Keratinocyte (primary cell): ENCODE measurements at regions not wholly inside any gene's neighbourhood (a gene's known extent, or its start where the extent isn't known, plus 50 kb on each side); places are given as distances from the start of the nearest gene placed in this dataset.
A peak's percentile ranks its signal among the peaks of the same experiment; 100 is the strongest.

Experiments
- DNase-seq: peaks from one replicate; pipeline ENCODE4 v3.0.0-alpha.2; 2011; ENCODE audit warnings: low read depth, missing footprints, low spot score
- FAIRE-seq: peaks from 2 replicates; lab custom pipeline; 2011; peaks lifted over from hg19 to GRCh38; lab: Jason Lieb, UNC
- H2AFZ ChIP-seq: 2 replicates; pipeline ENCODE4 v1.6.0; 2012; ENCODE audit warnings: low read length, control low read depth, inconsistent platforms; ENCODE audit not compliant: control insufficient read depth
- H3K27ac ChIP-seq: 2 replicates; pipeline ENCODE4 v1.5.1; 2011; ENCODE audit warnings: low read length; ENCODE audit not compliant: control insufficient read depth, insufficient read depth
- H3K27me3 ChIP-seq: 3 replicates; pipeline ENCODE4 v1.6.0; 2011; ENCODE audit warnings: low read length; ENCODE audit not compliant: control insufficient read depth, insufficient read depth; ENCODE audit errors: extremely low read depth
- H3K36me3 ChIP-seq, 2 experiments: 2 replicates in 1 of 2; 3 replicates in 1 of 2; pipeline ENCODE4 v1.5.1; 2011; ENCODE audit warnings: low read length in 2 of 2, mild to moderate bottlenecking in 1 of 2; ENCODE audit not compliant: control insufficient read depth in 2 of 2, insufficient read depth in 2 of 2; ENCODE audit errors: extremely low read depth in 1 of 2
- H3K4me1 ChIP-seq: 3 replicates; pipeline ENCODE4 v1.5.1; 2011; ENCODE audit warnings: low read length; ENCODE audit not compliant: control insufficient read depth, insufficient read depth; ENCODE audit errors: extremely low read depth
- H3K4me2 ChIP-seq: 3 replicates; pipeline ENCODE4 v1.6.0; 2011; ENCODE audit warnings: low read depth, low read length; ENCODE audit not compliant: control insufficient read depth, insufficient read depth; ENCODE audit errors: extremely low read depth
- H3K4me3 ChIP-seq, 3 experiments: fragments of 200-600 bp in 1 of 3; sonication (generic) in 1 of 3; 2 replicates in 2 of 3; 3 replicates in 1 of 3; pipeline ENCODE4 v1.5.1; 2011 to 2016; ENCODE audit warnings: low read length in 3 of 3, mild to moderate bottlenecking in 3 of 3, control low read depth in 2 of 3, inconsistent platforms in 1 of 3, low read depth in 1 of 3, mixed read lengths in 1 of 3, mixed run types in 1 of 3, moderate library complexity in 1 of 3; ENCODE audit not compliant: control insufficient read depth in 2 of 3, insufficient read depth in 2 of 3; ENCODE audit errors: extremely low read depth in 1 of 3
- H3K79me2 ChIP-seq: 2 replicates; pipeline ENCODE4 v1.6.0; 2012; ENCODE audit warnings: low read length; ENCODE audit not compliant: control insufficient read depth, insufficient read depth
- H3K9ac ChIP-seq: 3 replicates; pipeline ENCODE4 v1.6.0; 2011; ENCODE audit warnings: low read length; ENCODE audit not compliant: control insufficient read depth, insufficient read depth; ENCODE audit errors: extremely low read depth
- H3K9me1 ChIP-seq: 3 replicates; pipeline ENCODE4 v1.6.0; 2011; ENCODE audit warnings: low read length; ENCODE audit not compliant: control insufficient read depth, insufficient read depth; ENCODE audit errors: extremely low read depth
- H3K9me3 ChIP-seq: 2 replicates; pipeline ENCODE4 v1.5.1; 2012; ENCODE audit warnings: low read depth, low read length; ENCODE audit not compliant: control insufficient read depth
- H4K20me1 ChIP-seq: 3 replicates; pipeline ENCODE4 v1.6.0; 2011; ENCODE audit warnings: low read length; ENCODE audit not compliant: control insufficient read depth, insufficient read depth; ENCODE audit errors: extremely low read depth
- EZH2 ChIP-seq: IDR thresholded peaks from one replicate; pipeline ENCODE4 v1.6.1; 2012; ENCODE audit warnings: inconsistent platforms, mild to moderate bottlenecking, low read length, moderate library complexity
- dilution Hi-C: fragments of 300-500 bp; cut with MboI; formaldehyde crosslinking; loops from one replicate; pipeline ENCODE4 v1.7.0; 2020; ENCODE audit warnings: low sequenced_read_pairs; ENCODE audit not compliant: extremely low pct_ligation_motif_present
- TF ChIP-seq, protein P1 (sequence below), 3 experiments: IDR thresholded peaks in 1 of 3; conservative IDR thresholded peaks in 1 of 3; optimal IDR thresholded peaks in 1 of 3; 2 replicates in 2 of 3; 3 replicates in 1 of 3; pipeline versions ENCODE3 to v1.5.1; 2011; ENCODE audit warnings: low read length in 3 of 3, mild to moderate bottlenecking in 3 of 3, moderate library complexity in 2 of 3, control low read depth in 1 of 3, inconsistent platforms in 1 of 3; ENCODE audit not compliant: insufficient read depth in 2 of 3; ENCODE audit errors: extremely low read depth in 1 of 3

DNA sequence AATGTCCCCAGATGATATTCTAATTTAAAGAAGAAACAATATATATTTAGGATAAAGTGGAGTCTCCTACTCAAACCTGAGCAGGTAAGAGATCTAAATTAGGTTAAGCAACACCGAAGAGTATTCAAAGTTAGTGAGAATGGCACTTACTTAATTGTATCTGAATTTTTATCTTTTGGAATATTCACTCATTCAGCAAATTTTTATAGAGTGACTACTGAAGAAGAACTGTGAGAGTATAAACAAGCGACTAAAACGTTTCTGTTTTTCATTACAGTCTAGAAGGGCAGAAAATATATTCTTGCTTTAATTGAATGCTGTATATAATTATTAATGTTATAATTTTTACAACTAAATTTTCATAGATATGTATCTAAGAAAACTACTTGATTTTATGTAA, 567.7 kb upstream of the TBL1XR1 start:
- H3K27ac ChIP-seq, result no peak overlapping the region
- no peaks in the 10 kb centered on the region for H3K79me2 ChIP-seq
- no peaks in the 10 kb centered on the region for H3K9me3 ChIP-seq
- H3K4me2 ChIP-seq, result no peak overlapping the region
- no peak overlapping the region for H3K4me3 ChIP-seq
- dilution Hi-C loops, result no loop called here
- H3K9ac ChIP-seq, result no peak overlapping the region
- no peaks in the 10 kb centered on the region for H3K9me1 ChIP-seq
- DNase-seq (no peak), FAIRE-seq (no peak)
- H2AFZ ChIP-seq, result no peak overlapping the region
- no peaks in the 10 kb centered on the region for H4K20me1 ChIP-seq
- no peaks in the 10 kb centered on the region for H3K27me3 ChIP-seq
- no peak for TF ChIP-seq EZH2
- TF ChIP-seq, protein P1, sequence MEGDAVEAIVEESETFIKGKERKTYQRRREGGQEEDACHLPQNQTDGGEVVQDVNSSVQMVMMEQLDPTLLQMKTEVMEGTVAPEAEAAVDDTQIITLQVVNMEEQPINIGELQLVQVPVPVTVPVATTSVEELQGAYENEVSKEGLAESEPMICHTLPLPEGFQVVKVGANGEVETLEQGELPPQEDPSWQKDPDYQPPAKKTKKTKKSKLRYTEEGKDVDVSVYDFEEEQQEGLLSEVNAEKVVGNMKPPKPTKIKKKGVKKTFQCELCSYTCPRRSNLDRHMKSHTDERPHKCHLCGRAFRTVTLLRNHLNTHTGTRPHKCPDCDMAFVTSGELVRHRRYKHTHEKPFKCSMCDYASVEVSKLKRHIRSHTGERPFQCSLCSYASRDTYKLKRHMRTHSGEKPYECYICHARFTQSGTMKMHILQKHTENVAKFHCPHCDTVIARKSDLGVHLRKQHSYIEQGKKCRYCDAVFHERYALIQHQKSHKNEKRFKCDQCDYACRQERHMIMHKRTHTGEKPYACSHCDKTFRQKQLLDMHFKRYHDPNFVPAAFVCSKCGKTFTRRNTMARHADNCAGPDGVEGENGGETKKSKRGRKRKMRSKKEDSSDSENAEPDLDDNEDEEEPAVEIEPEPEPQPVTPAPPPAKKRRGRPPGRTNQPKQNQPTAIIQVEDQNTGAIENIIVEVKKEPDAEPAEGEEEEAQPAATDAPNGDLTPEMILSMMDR (optimal IDR thresholded peaks at IDR 0.05 in 1 of 3, IDR thresholded peaks at IDR 0.05 in 1 of 3, conservative IDR thresholded peaks at IDR 0.05 in 1 of 3; ENCODE audit: extremely low read depth in 1 of 3, insufficient read depth in 2 of 3, low read length in 3 of 3), result no peak
- no peaks in the 10 kb centered on the region for H3K4me1 ChIP-seq
- H3K36me3 ChIP-seq, result no peaks in the 10 kb centered on the region

GRCh38 chr3:177770383-177771230, 573.3 kb upstream of the TBL1XR1 start:
- no peaks in the 10 kb centered on the region for H3K79me2 ChIP-seq
- no peaks in the 10 kb centered on the region for H4K20me1 ChIP-seq
- H3K9ac ChIP-seq, result no peak overlapping the region
- no peak overlapping the region for H3K27ac ChIP-seq
- peaks cover 13% of the 10 kb centered on the region for H3K4me1 ChIP-seq
- TF ChIP-seq, protein P1 (optimal IDR thresholded peaks at IDR 0.05 in 1 of 3, IDR thresholded peaks at IDR 0.05 in 1 of 3, conservative IDR thresholded peaks at IDR 0.05 in 1 of 3; ENCODE audit: extremely low read depth in 1 of 3, insufficient read depth in 2 of 3, low read length in 3 of 3), result no peak
- no peak for TF ChIP-seq EZH2
- H3K4me2 ChIP-seq, result peak overlapping the region; percentile 25
- H3K9me1 ChIP-seq, result no peaks in the 10 kb centered on the region
- no peak for DNase-seq
- dilution Hi-C loops, result no loop called here
- no peaks in the 10 kb centered on the region for H3K9me3 ChIP-seq
- H2AFZ ChIP-seq, result peak overlapping the region; percentile 7
- no peak overlapping the region for H3K4me3 ChIP-seq
- no peaks in the 10 kb centered on the region for H3K36me3 ChIP-seq
- no peaks in the 10 kb centered on the region for H3K27me3 ChIP-seq
- FAIRE-seq, result peak; percentile 46
